Bronchial epithelial cell (primary cell): ENCODE measurements at regions not wholly inside any gene's neighbourhood (a gene's known extent, or its start where the extent isn't known, plus 50 kb on each side); places are given as distances from the start of the nearest gene placed in this dataset.

Experiments used
- DNase-seq: peaks from one replicate; pipeline ENCODE4 v3.0.0-alpha.2; 2010; ENCODE audit warnings: low read depth
- FAIRE-seq: peaks from 2 replicates; lab custom pipeline; 2011; peaks lifted over from hg19 to GRCh38; lab: Jason Lieb, UNC
- H3K27me3 ChIP-seq: 2 replicates; pipeline ENCODE4 v1.5.1; 2011; ENCODE audit warnings: low read length; ENCODE audit not compliant: control insufficient read depth, insufficient read depth
- H3K36me3 ChIP-seq: 2 replicates; pipeline ENCODE4 v1.5.1; 2011; ENCODE audit warnings: low read length; ENCODE audit not compliant: control insufficient read depth, insufficient read depth
- H3K4me3 ChIP-seq: 2 replicates; pipeline ENCODE4 v1.5.1; 2011; ENCODE audit warnings: mild to moderate bottlenecking, low read depth, low read length, control low read depth
- CTCF ChIP-seq: IDR thresholded peaks from 2 replicates; pipeline ENCODE4 v1.5.1; 2011; ENCODE audit warnings: mild to moderate bottlenecking, moderate library complexity, low read length, control low read depth, inconsistent platforms; ENCODE audit not compliant: insufficient read depth, severe bottlenecking

GRCh38 chr1:56137090-56137489 is 442.3 kb downstream of the PLPP3 start:
- no peak for TF ChIP-seq CTCF
- no peaks in the 10 kb centered on the region for H3K27me3 ChIP-seq
- no peak overlapping the region for H3K4me3 ChIP-seq
- no peaks in the 10 kb centered on the region for H3K36me3 ChIP-seq
- FAIRE-seq (no peak), DNase-seq (no peak)

DNA sequence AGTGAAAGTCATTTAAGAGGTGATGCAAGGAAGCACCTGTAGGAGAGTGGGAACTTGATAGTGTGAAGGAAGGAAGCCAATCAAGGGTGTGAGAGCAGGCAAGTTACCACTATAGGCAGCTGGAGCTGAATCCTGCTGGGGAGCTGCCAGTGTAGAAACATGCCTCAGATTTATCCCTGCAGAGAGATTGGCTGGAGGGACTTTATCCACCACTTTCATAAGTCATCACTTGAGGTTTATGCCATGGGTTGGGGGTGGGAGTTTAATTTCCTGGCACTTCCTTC is 443.6 kb downstream of the PLPP3 start:
- Histone ChIP-seq H3K27me3 (no peaks in the 10 kb centered on the region), H3K36me3 (no peaks in the 10 kb centered on the region), H3K4me3 (no peak overlapping the region)
- FAIRE-seq (no peak), DNase-seq (no peak)
- no peak for TF ChIP-seq CTCF

DNA sequence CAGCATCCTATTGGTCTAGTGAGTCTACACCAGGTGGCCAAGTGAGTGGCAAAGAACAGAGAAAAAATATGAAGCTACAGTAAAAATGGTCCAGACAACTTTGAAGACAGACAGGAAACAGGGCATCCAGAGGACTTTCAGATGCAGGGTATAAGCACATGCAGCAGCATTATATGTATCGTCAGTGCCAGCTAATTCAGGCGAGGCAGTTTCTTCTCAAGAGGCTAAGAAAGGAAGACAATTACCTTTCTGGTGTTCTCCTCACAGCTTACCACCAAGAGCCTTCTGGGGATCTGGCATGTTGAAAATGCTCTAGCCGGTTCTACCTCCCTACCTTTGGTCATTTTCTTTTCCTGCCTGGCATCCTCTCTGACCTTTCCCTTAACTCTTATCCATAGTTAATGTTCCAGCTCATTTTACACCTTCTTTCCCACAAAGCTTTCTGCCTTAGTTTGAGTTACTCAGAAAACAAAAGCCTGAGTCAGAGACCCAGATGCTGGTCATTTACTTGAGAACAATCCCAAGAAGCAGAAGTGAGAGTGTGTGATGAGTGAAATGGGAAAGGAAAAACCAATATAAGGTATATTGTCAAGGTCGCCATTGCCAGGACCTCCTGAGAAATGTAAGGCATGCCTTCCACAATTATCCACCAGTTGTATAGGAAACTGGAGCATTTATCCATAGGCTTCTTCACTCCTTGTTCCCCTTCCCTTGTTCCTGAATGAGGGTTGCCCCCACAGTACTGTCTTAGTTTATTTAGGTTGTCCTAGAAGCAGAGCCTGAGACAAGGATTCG is 444.1 kb downstream of the PLPP3 start:
- no peak for TF ChIP-seq CTCF
- Histone ChIP-seq H3K36me3 (no peaks in the 10 kb centered on the region), H3K27me3 (no peaks in the 10 kb centered on the region), H3K4me3 (no peak overlapping the region)
- DNase-seq = no peak
- FAIRE-seq = no peak

DNA sequence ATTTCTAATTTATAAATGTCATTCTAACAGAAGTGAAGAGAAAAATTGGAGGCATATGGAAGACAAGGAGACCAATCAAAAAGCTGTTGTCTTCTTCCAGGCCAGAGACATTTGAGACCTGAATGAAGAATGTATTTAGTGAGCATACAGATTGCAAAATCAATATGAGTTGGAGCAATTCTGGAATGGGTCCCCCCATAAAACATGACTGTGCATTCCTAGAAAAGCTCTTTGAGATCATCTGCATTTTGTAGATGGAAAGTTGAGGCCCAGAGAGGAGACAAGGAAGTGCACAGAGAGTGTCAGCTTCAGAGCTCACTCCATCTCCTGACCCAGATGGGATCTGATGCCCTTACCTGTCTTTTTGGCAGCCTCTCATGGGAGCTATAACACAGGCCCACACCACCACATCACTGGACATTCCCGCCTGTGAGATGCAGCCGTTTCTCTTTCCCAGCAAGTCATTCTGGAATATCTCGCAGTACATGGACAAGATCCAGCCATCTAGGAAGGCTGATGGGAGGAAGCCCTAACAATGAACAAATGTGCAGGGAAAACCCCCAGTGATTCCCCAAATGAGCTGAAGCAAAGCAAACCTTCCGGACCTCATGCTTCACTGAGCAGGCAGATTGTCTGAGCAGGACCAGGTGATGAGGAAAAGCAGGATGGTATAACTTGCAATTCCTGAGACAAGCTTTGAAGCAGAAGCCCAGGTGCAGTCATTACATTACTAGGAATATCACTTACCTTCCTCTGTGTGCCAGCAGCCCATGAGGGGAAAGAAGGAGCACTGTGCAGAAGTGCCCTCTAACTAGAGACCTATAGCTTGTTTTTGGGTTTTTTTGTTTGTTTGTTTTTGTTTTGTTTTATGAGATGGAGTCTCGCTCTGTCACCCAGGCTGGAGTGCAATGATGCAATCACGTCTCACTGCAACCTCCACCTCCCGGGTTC is 445.6 kb downstream of the PLPP3 start:
- Histone ChIP-seq H3K27me3 (no peaks in the 10 kb centered on the region), H3K4me3 (no peak overlapping the region), H3K36me3 (no peaks in the 10 kb centered on the region)
- no peak for DNase-seq
- no peak for TF ChIP-seq CTCF
- no peak for FAIRE-seq

GRCh38 chr1:56132520-56132919 is 446.8 kb downstream of the PLPP3 start:
- no peaks in the 10 kb centered on the region for H3K36me3 ChIP-seq

More at GRCh38 chr1:56132520-56132919, 446.8 kb downstream of the PLPP3 start:
- H3K27me3 ChIP-seq = no peaks in the 10 kb centered on the region
- no peak for DNase-seq
- no peak for FAIRE-seq
- H3K4me3 ChIP-seq = no peak overlapping the region
- TF ChIP-seq CTCF = no peak
